ENCODE measurements at regions not wholly inside any gene's neighbourhood (a gene's known extent, or its start where the extent isn't known, plus 50 kb on each side); places are given as distances from the start of the nearest gene placed in this dataset.

DNA sequence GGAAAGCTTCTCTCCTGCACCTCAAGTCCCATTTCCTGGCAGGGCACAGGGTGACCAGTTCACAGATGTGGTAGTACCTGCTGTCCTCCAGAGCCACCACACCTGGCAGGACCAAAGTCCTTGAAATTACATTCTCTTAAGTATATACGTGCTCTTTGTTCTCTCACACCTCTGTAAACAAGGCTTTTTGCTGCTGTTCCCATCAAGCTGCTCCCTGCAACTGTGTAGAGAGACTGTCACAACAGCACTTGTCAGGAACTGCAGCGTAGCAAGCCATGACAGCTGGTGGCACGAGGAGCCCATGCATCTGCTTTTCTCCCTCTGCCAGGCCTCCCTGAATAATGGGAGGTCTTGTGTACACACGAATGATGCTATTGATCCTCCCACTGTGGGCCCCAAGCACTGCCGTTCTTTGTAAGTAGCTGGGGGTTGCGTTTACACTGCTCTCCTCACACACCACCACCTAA, 431.8 kb downstream of the CD83 start:
- TF ChIP-seq, protein P1, sequence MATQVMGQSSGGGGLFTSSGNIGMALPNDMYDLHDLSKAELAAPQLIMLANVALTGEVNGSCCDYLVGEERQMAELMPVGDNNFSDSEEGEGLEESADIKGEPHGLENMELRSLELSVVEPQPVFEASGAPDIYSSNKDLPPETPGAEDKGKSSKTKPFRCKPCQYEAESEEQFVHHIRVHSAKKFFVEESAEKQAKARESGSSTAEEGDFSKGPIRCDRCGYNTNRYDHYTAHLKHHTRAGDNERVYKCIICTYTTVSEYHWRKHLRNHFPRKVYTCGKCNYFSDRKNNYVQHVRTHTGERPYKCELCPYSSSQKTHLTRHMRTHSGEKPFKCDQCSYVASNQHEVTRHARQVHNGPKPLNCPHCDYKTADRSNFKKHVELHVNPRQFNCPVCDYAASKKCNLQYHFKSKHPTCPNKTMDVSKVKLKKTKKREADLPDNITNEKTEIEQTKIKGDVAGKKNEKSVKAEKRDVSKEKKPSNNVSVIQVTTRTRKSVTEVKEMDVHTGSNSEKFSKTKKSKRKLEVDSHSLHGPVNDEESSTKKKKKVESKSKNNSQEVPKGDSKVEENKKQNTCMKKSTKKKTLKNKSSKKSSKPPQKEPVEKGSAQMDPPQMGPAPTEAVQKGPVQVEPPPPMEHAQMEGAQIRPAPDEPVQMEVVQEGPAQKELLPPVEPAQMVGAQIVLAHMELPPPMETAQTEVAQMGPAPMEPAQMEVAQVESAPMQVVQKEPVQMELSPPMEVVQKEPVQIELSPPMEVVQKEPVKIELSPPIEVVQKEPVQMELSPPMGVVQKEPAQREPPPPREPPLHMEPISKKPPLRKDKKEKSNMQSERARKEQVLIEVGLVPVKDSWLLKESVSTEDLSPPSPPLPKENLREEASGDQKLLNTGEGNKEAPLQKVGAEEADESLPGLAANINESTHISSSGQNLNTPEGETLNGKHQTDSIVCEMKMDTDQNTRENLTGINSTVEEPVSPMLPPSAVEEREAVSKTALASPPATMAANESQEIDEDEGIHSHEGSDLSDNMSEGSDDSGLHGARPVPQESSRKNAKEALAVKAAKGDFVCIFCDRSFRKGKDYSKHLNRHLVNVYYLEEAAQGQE (IDR thresholded peaks at IDR 0.05; ENCODE audit: insufficient read depth in 1 of 2, low read depth in 2 of 2, low read length in 2 of 2): no peak
- TF ChIP-seq POLR2AphosphoS5 (IDR thresholded peaks at IDR 0.05; ENCODE audit: low read depth, low read length) (no peak), SIN3A (IDR thresholded peaks at IDR 0.05; ENCODE audit: borderline replicate concordance, insufficient read depth, low read length) (no peak)
